ENCODE measurements at regions not wholly inside any gene's neighbourhood (a gene's known extent, or its start where the extent isn't known, plus 50 kb on each side); places are given as distances from the start of the nearest gene placed in this dataset.

- no peaks in the 10 kb centered on the region for H3K27me3 ChIP-seq (ENCODE audit: insufficient read depth, poor library complexity, severe bottlenecking)
- no peak overlapping the region for H3K27ac ChIP-seq (replicated peaks)
- no peak for DNase-seq (ENCODE audit: low read depth in 1 of 2, low spot score in 1 of 2)
- H3K4me3 ChIP-seq (replicated peaks; ENCODE audit: insufficient read depth, low read length) = no peak overlapping the region
- TF ChIP-seq GABPA (IDR thresholded peaks at IDR 0.05; ENCODE audit: low read depth) (no peak), SPI1 (IDR thresholded peaks at IDR 0.05; ENCODE audit: borderline replicate concordance, low read depth) (no peak), POLR2AphosphoS5 (IDR thresholded peaks at IDR 0.05; ENCODE audit: low read depth) (no peak)
- TF ChIP-seq, protein P1, sequence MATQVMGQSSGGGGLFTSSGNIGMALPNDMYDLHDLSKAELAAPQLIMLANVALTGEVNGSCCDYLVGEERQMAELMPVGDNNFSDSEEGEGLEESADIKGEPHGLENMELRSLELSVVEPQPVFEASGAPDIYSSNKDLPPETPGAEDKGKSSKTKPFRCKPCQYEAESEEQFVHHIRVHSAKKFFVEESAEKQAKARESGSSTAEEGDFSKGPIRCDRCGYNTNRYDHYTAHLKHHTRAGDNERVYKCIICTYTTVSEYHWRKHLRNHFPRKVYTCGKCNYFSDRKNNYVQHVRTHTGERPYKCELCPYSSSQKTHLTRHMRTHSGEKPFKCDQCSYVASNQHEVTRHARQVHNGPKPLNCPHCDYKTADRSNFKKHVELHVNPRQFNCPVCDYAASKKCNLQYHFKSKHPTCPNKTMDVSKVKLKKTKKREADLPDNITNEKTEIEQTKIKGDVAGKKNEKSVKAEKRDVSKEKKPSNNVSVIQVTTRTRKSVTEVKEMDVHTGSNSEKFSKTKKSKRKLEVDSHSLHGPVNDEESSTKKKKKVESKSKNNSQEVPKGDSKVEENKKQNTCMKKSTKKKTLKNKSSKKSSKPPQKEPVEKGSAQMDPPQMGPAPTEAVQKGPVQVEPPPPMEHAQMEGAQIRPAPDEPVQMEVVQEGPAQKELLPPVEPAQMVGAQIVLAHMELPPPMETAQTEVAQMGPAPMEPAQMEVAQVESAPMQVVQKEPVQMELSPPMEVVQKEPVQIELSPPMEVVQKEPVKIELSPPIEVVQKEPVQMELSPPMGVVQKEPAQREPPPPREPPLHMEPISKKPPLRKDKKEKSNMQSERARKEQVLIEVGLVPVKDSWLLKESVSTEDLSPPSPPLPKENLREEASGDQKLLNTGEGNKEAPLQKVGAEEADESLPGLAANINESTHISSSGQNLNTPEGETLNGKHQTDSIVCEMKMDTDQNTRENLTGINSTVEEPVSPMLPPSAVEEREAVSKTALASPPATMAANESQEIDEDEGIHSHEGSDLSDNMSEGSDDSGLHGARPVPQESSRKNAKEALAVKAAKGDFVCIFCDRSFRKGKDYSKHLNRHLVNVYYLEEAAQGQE (IDR thresholded peaks at IDR 0.05; ENCODE audit: insufficient replicate concordance, low read depth) = no peak
- TF ChIP-seq, protein P2, sequence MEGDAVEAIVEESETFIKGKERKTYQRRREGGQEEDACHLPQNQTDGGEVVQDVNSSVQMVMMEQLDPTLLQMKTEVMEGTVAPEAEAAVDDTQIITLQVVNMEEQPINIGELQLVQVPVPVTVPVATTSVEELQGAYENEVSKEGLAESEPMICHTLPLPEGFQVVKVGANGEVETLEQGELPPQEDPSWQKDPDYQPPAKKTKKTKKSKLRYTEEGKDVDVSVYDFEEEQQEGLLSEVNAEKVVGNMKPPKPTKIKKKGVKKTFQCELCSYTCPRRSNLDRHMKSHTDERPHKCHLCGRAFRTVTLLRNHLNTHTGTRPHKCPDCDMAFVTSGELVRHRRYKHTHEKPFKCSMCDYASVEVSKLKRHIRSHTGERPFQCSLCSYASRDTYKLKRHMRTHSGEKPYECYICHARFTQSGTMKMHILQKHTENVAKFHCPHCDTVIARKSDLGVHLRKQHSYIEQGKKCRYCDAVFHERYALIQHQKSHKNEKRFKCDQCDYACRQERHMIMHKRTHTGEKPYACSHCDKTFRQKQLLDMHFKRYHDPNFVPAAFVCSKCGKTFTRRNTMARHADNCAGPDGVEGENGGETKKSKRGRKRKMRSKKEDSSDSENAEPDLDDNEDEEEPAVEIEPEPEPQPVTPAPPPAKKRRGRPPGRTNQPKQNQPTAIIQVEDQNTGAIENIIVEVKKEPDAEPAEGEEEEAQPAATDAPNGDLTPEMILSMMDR (IDR thresholded peaks at IDR 0.05; ENCODE audit: insufficient read depth, low read length) = no peak
Measured at GRCh38 chr5:88355490-88356050, 86.9 kb upstream of the TMEM161B start.

- TF ChIP-seq SPI1 (IDR thresholded peaks at IDR 0.05; ENCODE audit: borderline replicate concordance, low read depth) = no peak
- TF ChIP-seq, protein P2 (IDR thresholded peaks at IDR 0.05; ENCODE audit: insufficient read depth, low read length) = no peak
- TF ChIP-seq GABPA (IDR thresholded peaks at IDR 0.05; ENCODE audit: low read depth) = no peak
- TF ChIP-seq, protein P1 (IDR thresholded peaks at IDR 0.05; ENCODE audit: insufficient replicate concordance, low read depth) = no peak
- no peak for TF ChIP-seq POLR2AphosphoS5 (IDR thresholded peaks at IDR 0.05; ENCODE audit: low read depth)
- Histone ChIP-seq H3K27me3 (ENCODE audit: insufficient read depth, poor library complexity, severe bottlenecking) (no peaks in the 10 kb centered on the region), H3K27ac (replicated peaks) (no peak overlapping the region), H3K4me3 (replicated peaks; ENCODE audit: insufficient read depth, low read length) (no peak overlapping the region)
- no peak for DNase-seq (ENCODE audit: low read depth in 1 of 2, low spot score in 1 of 2)
Measured at GRCh38 chr5:88325868-88326267, 57.2 kb upstream of the TMEM161B start.

- H3K27me3 ChIP-seq (ENCODE audit: insufficient read depth, poor library complexity, severe bottlenecking) = no peaks in the 10 kb centered on the region
- H3K27ac ChIP-seq (replicated peaks) = no peak overlapping the region
- no peak for DNase-seq (ENCODE audit: low read depth in 1 of 2, low spot score in 1 of 2)
- no peak overlapping the region for H3K4me3 ChIP-seq (replicated peaks; ENCODE audit: insufficient read depth, low read length)
- TF ChIP-seq POLR2AphosphoS5 (IDR thresholded peaks at IDR 0.05; ENCODE audit: low read depth) (no peak), SPI1 (IDR thresholded peaks at IDR 0.05; ENCODE audit: borderline replicate concordance, low read depth) (no peak), GABPA (IDR thresholded peaks at IDR 0.05; ENCODE audit: low read depth) (no peak)
- TF ChIP-seq, protein P2 (IDR thresholded peaks at IDR 0.05; ENCODE audit: insufficient read depth, low read length) = no peak
- TF ChIP-seq, protein P1 (IDR thresholded peaks at IDR 0.05; ENCODE audit: insufficient replicate concordance, low read depth) = no peak
Measured at GRCh38 chr5:88322785-88323184, 54.1 kb upstream of the TMEM161B start.

Measured in HL-60 (cell line).